ENCODE measurements at regions not wholly inside any gene's neighbourhood (a gene's known extent, or its start where the extent isn't known, plus 50 kb on each side); places are given as distances from the start of the nearest gene placed in this dataset.

DNA sequence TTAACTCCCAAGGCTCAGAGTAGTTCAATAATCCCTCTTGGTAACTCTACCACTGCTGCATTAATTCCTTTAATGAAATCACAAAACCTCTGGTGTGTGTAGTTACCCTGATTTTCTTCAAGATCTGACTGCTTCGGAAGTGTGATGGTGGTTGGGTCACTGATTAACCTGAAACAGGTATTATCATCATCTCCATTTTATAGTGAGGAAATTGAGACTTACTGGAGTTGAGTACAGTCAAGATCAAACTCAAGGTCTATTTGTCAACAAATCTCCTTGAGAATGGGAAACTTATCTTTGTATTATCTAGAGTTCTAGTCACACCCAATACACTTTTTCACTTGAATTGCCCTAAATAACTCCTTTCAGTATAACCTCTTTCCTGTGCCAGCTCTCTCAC, 233.5 kb downstream of the BTG1 start:
- DNase-seq (ENCODE audit: low spot score), result no peak
- Histone ChIP-seq H3K9me3 (ENCODE audit: low read depth) (no peaks in the 10 kb centered on the region), H3K4me3 (no peak overlapping the region), H3K27me3 (no peaks in the 10 kb centered on the region), H2AFZ (no peak overlapping the region), H3K79me2 (no peaks in the 10 kb centered on the region), H3K4me1 (ENCODE audit: insufficient read depth) (no peaks in the 10 kb centered on the region), H3K36me3 (replicated peaks; ENCODE audit: insufficient read depth, low read depth) (no peaks in the 10 kb centered on the region), H3K9me2 (replicated peaks; ENCODE audit: insufficient read depth) (no peaks in the 10 kb centered on the region), H4K20me1 (ENCODE audit: insufficient read depth, poor library complexity, severe bottlenecking) (no peaks in the 10 kb centered on the region), H3K27ac (no peak overlapping the region), H3K4me2 (no peak overlapping the region)
- TF ChIP-seq, protein P1, sequence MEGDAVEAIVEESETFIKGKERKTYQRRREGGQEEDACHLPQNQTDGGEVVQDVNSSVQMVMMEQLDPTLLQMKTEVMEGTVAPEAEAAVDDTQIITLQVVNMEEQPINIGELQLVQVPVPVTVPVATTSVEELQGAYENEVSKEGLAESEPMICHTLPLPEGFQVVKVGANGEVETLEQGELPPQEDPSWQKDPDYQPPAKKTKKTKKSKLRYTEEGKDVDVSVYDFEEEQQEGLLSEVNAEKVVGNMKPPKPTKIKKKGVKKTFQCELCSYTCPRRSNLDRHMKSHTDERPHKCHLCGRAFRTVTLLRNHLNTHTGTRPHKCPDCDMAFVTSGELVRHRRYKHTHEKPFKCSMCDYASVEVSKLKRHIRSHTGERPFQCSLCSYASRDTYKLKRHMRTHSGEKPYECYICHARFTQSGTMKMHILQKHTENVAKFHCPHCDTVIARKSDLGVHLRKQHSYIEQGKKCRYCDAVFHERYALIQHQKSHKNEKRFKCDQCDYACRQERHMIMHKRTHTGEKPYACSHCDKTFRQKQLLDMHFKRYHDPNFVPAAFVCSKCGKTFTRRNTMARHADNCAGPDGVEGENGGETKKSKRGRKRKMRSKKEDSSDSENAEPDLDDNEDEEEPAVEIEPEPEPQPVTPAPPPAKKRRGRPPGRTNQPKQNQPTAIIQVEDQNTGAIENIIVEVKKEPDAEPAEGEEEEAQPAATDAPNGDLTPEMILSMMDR (IDR thresholded peaks at IDR 0.05; ENCODE audit: poor library complexity), result no peak
- no peak for TF ChIP-seq EZH2phosphoT487 (IDR thresholded peaks at IDR 0.05; ENCODE audit: low read depth, severe bottlenecking, unreplicated experiment)
- TF ChIP-seq EZH2 (IDR thresholded peaks at IDR 0.05; ENCODE audit: borderline replicate concordance), result no peak
- WGBS (ENCODE audit: low lambda C conversion rate, missing lambda C conversion rate), result 53% methylated on average over 1 of the region's 1 CpG

DNA sequence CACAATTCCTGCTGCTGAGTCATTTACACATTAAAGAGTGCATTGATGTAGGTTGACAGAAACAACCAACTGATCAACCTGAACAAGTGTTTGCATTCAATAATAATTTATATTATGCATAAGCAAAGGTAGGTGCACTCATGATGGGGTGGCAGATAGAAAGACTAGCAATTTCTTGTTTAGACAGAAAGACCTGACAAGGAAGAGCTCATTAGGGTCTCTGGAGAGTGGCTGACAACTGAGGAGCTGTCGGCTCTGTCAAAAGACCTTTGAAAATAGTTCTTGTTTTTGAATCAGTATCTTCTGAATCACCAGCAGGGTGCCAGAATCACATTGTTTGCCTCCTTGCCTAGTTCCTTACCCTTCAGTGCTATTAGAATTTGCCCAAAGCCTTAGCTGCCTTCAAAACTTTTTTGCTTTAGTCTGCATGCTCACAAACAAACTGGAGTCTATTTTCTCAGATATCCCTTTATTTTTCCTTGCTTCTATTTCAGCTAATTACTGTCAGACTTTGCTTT, 234.7 kb downstream of the BTG1 start:
- WGBS (ENCODE audit: low lambda C conversion rate, missing lambda C conversion rate), result 42% methylated on average over 1 of the region's 1 CpG
- Histone ChIP-seq H3K4me1 (ENCODE audit: insufficient read depth) (no peaks in the 10 kb centered on the region), H3K9me3 (ENCODE audit: low read depth) (no peaks in the 10 kb centered on the region), H3K36me3 (replicated peaks; ENCODE audit: insufficient read depth, low read depth) (no peaks in the 10 kb centered on the region), H3K4me3 (no peak overlapping the region), H4K20me1 (ENCODE audit: insufficient read depth, poor library complexity, severe bottlenecking) (no peaks in the 10 kb centered on the region), H3K4me2 (no peak overlapping the region), H2AFZ (no peak overlapping the region), H3K27ac (no peak overlapping the region), H3K27me3 (no peaks in the 10 kb centered on the region), H3K9me2 (replicated peaks; ENCODE audit: insufficient read depth) (no peaks in the 10 kb centered on the region), H3K79me2 (no peaks in the 10 kb centered on the region)
- DNase-seq (ENCODE audit: low spot score), result no peak
- TF ChIP-seq EZH2phosphoT487 (IDR thresholded peaks at IDR 0.05; ENCODE audit: low read depth, severe bottlenecking, unreplicated experiment) (no peak), EZH2 (IDR thresholded peaks at IDR 0.05; ENCODE audit: borderline replicate concordance) (no peak)
- TF ChIP-seq, protein P1 (IDR thresholded peaks at IDR 0.05; ENCODE audit: poor library complexity), result no peak

DNA sequence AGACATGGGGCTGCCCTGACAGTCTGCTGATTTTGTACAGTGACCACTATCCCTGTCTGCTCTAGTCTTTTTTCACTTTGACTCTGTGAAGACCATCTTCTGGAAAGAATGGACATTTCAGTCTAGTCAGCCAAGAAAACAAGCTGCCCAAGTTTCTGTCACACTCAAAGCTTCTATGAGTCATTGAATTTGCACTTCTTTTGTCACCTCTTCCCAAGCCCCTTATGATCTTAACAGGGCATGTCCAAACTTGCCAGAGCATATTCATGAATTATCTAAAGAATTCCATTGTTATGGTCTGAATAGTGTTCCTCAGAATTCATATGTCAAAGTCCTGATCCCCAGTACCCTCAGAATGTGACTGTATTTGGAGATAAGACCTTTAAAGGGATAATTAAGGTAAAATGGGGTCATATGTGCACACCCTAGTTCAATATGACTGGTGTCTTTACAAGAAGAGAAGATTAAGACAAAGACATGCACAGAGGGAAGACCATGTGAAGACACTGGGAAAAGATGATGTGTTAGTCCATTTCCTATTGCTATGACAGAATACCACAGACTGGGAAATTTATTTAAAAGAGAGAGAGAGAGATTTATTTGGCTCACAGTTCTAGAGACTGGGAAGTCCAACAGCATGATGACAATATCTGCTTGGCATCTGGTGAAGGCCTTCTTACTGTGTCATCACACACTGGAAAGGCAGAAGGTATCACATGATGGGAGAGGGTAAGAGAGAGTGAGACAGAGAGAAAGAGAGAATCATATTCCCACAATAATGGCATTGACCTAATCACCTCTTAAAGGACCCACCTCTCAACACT, 242.6 kb downstream of the BTG1 start:
- no peak overlapping the region for H3K27ac ChIP-seq
- no peaks in the 10 kb centered on the region for H3K79me2 ChIP-seq
- H3K4me1 ChIP-seq (ENCODE audit: insufficient read depth), result no peaks in the 10 kb centered on the region
- TF ChIP-seq EZH2phosphoT487 (IDR thresholded peaks at IDR 0.05; ENCODE audit: low read depth, severe bottlenecking, unreplicated experiment) (no peak), EZH2 (IDR thresholded peaks at IDR 0.05; ENCODE audit: borderline replicate concordance) (no peak)
- TF ChIP-seq, protein P1 (IDR thresholded peaks at IDR 0.05; ENCODE audit: poor library complexity), result no peak
- no peaks in the 10 kb centered on the region for H3K27me3 ChIP-seq
- H2AFZ ChIP-seq, result no peak overlapping the region
- H4K20me1 ChIP-seq (ENCODE audit: insufficient read depth, poor library complexity, severe bottlenecking), result no peaks in the 10 kb centered on the region
- no peak overlapping the region for H3K4me3 ChIP-seq
- no peak overlapping the region for H3K4me2 ChIP-seq
- no peaks in the 10 kb centered on the region for H3K36me3 ChIP-seq (replicated peaks; ENCODE audit: insufficient read depth, low read depth)
- DNase-seq (ENCODE audit: low spot score), result no peak
- H3K9me3 ChIP-seq (ENCODE audit: low read depth), result no peaks in the 10 kb centered on the region
- H3K9me2 ChIP-seq (replicated peaks; ENCODE audit: insufficient read depth), result no peaks in the 10 kb centered on the region

Measured in hepatocyte (in vitro differentiated cells).